ELR (cell line): ENCODE measurements at regions not wholly inside any gene's neighbourhood (a gene's known extent, or its start where the extent isn't known, plus 50 kb on each side); places are given as distances from the start of the nearest gene placed in this dataset.

Source experiments
- DNase-seq: peaks from one replicate; pipeline ENCODE4 v3.0.0-alpha.2; 2015; ENCODE audit warnings: low read depth

DNA sequence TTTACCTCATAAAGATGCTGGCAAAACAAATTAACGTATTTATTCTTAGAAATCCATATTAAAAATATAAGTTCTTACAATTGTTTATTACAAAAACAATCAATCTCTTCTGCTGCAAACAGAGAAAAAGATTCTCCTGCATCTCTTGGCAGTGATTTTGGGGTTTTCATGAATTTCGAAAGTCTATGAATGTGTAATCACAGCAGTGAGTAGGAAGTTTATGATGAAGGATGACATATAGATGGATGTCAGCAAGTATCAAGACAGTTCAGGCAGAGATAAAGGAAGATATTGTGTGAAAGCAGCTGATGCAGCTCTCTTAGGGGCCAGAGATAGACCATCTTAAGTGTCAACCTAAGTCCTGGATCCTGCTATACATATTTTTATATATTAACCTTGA, 196.9 kb upstream of the BANK1 start:
- DNase-seq = peak; percentile 15

DNA sequence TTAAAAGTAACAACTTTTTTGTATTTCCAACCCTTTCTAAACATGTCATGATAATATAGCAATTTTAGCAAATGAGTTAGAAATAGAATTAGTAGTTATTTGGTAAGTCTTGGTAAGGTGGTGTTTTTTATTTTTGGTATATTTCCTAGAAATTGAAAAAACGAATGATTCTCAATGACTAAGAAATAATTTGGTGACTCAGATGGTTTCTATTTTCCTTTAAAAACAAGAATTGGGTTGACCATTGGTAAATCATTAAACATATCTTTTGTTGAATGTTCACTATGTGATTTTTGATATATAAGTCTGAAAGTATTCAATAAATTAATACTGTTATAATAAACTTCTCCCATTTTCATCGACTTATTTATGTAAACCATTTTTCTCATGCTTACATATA, 206.2 kb upstream of the BANK1 start:
- DNase-seq = no peak

DNA sequence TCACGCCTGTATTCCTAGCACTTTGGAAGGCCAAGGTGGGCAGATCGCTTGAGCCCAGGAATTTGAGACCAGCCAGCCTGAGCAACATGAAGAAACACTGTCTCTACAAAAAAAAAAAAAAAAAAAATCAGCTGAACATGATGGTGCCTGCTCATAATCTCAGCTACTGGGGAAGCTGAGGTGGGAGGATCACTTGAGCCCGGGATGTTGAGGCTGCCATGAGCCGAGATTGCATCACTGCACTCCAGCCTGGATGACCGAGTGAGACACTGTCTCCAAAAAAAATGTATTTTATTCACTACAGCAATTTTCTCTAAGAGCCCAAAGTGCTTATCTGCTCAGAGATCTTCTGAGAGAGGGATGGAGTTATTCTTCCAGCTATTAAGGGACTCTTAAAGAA, 215.8 kb upstream of the PPP3CA start:
- DNase-seq = no peak

DNA sequence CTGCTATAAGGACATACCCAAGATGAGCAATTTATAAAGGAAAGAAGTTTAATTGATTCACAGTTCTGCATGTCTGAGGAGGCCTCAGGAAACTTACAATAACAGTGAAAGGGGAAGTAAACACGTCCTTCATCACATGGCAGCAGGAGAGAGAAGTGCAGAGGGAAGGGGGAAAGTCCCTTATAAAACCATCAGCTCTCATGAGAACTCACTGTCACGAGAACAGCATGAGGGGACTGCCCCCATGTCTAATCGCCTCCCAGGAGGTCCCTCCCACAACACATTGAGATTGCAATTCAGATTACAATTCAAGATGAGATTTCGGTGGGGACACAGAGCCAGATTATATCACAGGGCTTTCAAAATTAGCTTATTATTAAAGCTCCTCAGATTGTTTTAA, 209.5 kb upstream of the PPP3CA start:
- no peak for DNase-seq

DNA sequence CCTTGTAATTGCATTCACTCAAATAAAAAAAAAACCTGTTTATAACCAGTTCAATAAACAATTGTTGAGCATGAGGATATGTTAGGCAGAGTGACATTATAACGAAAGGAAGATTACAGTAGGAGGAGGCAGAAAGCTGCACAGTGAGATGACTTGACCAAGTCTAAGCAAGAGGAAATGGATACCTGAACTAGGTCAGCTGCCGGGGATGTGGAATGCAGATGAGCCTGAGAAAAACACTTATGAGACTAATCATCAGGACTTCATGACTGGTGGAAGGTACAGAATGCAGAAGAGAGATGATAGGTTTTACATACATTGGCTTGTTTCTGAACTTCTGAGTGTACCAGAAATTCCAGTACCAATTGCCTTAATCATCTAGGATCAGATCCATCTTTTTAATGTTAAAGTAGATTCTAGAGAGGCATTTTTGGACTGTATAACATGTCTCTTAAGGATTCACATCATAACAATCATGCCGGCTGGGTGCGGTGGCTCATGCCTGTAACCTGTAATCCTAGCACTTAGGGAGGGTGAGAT, 208.1 kb upstream of the PPP3CA start:
- no peak for DNase-seq

DNA sequence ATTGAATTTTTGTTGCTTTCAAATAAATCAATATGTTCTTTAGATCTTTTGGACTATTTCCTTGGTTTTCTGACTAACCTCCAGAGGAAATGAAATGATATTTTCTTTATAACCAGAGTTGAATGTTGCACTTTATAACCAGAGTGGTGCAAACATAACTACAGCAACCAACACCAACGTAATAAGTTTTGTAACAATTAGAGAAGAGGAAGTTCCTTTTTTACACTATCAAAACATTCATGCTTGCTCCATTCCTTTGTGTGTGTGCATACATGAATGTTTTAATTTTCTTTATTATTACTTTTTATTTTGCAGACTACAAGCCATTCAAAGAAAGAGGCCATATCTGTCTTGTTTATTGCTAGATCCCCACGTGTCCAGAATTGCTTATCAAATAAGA, 193.0 kb upstream of the PPP3CA start:
- DNase-seq = no peak

DNA sequence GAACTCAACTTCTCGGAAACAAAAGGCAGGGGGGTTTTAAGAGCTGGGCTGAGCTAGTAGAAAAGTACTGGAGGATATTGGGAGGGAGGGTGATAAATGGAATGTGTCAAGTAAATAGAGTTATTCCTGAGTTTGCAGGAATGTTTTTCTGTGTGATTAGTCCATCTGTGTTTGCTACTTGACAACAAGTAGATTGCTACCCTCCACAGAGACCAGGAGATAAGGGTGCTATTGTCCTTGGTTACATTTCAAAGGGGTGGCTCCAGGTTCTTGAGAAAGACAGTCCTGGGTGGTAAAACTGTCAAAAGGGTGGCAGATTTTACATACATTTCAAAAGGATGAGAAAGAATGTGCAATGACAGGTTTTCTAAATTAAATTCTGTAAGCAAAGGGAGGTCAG, 181.2 kb upstream of the PPP3CA start:
- no peak for DNase-seq

DNA sequence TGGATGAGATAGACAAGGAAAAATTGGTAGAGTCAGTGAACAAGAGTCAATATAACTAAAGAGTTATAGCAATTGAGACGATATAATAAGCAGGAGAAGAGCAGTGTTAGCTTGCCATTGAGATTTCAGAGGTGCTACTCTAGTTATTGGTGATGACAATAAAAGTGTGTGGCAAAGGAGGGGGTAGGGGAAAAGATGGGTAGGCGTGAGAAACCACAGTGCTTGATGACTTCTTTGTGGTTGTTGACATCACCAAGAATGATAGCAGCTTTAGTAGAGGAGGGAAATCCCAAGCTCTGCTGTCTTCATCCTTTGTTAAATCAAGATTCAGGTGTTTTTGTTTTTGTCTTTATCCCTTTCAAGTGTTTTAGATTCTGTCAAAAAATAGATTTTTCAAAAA, 179.9 kb upstream of the PPP3CA start:
- no peak for DNase-seq

DNA sequence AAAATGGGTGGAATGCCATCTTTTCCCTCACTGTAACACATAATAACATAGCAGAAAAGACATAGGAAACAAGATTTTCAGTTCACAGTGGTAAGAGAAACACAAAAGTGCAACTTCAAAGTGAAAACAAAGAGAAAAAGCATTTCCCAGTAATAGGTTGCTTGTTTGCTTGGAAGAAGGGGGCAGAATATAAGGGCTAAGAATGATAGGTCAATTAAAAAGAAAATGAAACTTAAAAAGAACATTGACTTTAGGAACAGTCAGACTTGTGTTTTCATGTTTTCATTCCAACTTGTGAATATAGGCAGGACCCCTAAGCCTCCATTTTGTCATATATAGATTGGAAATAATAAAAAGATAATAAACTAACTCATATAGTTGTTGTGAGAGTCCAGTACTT, 168.2 kb upstream of the PPP3CA start:
- DNase-seq = no peak

DNA sequence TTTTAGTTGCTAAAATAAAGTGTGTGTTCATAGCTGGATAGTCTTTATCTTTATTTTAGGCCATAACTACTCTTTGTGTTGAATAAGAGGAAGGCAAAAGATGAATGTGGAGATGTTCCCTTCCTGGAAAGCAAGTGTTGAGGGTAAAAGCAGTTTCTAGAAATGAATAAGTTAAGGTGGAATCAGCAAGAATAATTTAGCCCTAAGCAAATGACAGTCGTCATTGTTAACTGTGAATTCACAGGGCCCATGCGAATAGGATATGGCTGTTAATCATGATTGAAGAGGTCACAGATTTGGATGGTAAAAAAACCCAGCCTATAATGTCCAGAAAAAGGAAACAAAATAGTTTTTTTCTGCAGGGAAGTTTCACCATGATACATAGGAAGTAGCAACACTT, 167.8 kb upstream of the PPP3CA start:
- DNase-seq = no peak

DNA sequence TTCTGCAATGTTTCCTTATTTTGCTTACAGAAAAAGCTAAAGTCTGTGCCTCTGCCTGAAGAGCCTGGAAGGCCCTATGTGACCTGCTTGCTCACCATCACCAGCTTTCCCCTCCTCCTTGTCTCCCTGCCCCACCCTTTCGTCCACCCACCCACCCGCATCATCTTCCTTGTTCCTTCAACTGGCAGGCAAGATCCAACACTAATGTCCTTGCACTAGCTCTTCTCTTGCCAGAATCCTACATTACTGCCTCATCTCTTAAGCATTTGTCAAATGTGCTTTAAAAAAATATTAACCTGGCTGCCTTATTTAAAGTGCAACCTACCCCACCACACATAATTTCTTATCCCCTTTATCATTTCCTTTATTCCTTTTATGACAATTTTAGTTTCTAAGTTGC, 165.1 kb upstream of the PPP3CA start:
- no peak for DNase-seq

DNA sequence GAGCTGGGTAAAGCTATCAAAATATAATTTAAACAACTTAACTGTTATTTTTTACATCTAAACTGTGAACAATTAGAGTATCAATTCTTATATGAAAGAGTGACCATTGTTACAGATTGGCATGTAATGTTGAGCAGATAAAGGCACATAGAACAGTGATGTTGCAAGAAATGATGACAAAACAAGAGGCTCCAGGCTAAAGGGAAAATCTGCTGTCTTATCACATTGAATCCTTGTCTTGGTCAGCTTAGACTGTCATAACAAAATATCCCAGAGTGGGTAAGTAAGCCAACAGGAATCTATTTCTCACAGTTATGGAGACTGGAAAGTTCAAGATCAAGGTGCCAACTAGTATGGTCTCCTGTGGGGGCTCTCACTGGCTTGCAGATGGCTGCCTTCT, 154.1 kb upstream of the PPP3CA start:
- DNase-seq = no peak

DNA sequence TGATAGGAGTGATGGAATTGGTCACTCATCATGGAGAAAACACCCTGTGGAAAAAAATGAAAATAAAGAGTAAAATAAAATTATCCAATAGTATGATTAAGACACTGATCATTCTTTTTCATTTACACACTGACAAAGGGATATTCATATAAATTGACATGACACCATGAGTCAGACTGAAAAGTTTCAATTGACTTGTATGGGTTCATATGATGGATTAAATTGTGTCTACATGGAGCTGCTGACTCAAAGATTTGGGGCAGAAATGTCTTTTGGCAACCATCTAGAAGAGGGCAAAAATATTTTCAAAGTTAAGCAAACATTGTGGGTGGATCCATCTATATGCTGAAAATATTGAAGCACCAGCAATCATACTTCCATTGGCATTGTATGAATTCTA, 153.4 kb upstream of the PPP3CA start:
- DNase-seq = no peak

DNA sequence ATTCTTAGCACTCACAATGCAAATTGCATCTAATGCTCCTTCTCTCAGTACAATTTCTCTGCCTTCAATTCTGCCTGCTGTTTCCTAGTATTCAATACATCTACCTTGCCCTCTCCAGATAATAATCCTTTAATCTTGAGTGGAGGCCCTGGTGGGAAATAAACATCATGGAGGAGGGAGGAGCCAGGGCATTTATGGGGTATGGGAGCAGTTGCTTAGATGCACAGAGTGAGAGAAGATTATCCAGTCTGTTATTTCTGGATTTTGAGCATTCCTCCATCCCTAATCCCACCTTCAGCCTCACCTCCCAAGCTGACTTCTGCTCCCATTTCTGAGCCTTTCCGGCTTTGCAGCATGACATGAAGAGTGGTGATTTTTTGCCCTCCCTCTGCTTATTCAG, 127.9 kb upstream of the PPP3CA start:
- no peak for DNase-seq

DNA sequence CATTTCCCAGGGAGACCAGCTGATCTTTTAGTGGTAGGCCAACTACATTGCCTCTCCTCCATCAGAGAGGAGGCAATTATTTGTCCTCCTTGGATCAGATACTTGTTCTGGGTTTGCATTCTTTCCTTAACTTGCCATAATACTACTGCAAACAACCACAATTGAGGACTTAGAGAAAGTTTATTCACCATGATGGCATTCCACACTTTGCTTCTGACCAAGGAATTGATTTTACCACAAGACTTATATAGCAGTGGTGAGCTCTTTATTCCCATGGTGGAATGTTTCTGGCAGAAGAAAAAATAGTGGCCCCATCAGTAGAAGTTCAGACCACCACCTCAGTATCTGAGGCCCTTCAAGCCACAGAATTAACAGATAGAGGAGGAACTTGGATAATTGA, 123.9 kb upstream of the PPP3CA start:
- DNase-seq = no peak

DNA sequence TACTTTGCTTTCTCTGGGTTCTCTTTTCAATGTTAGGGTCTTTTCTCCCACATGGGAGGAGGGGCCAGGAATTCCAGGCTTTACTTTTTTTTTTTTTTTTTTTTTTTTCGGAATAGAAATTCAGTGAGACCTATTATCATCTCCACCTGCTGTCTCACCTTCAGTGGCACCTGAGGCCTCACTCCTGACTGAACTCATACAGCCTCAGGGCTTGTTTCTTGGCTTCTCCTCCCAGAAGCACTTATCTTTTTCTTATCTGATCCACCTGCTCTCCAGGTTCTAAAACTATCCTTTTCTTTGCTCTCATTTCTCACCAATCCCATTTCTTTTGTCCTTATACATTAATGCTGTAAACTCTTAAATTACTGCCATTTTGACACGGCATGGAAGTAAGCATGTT, 117.3 kb upstream of the PPP3CA start:
- DNase-seq = no peak

DNA sequence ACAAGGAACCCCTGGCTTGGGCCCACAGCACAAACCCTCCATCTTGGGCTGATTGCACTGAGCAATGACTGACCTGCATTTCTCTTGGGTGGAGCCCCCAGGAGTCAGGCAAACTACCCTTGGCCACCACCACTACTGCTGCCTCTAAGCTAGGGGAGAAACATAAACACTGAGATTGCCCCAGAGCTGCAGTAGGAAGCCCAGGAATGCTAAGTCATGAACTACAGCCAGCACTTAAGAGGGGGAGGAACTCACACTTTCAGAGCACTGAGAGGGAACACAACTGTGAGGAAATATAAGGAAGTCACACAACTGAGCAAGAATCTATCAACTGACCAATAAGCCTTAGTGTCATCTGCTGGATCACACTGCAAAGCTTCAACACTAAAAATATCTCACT, 111.6 kb upstream of the PPP3CA start:
- no peak for DNase-seq

DNA sequence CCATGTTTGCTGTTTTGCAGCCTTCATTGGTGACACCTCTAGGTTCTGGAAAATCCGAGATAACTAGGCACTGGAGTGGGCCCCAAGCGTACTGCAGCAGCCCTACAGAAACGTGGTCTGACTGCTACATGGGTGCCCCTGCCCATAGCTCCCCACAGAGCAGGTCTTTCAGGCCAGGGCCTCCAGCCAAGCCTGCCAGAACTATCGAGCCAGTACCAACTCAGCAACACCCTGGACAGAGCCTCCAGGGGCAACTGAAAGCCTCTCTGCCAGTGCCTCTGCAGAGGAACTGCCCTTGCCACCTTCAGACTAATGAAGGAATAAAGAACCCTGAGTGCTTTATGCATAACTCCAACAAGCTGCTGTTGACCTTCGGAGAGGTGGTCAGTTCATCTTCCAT, 111.1 kb upstream of the PPP3CA start:
- DNase-seq = no peak

DNA sequence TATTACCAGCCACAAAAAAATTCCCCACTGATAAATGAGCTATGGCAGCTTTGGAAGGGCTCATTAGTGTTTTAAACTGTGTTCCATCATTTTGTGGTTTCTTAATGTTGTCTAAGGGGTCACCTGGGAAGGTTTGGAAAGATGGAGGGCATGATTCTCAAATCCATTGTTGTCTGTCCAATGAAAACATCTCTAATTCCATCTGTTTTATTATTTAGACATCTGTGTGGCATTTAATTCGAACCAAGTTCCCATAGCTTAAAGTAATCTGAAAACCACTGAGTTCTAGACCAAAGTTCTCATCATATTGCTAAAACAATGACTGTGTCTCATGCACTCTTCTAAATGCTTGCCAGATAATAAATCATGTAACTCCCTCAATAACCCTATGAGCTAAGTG, 103.8 kb upstream of the PPP3CA start:
- no peak for DNase-seq

DNA sequence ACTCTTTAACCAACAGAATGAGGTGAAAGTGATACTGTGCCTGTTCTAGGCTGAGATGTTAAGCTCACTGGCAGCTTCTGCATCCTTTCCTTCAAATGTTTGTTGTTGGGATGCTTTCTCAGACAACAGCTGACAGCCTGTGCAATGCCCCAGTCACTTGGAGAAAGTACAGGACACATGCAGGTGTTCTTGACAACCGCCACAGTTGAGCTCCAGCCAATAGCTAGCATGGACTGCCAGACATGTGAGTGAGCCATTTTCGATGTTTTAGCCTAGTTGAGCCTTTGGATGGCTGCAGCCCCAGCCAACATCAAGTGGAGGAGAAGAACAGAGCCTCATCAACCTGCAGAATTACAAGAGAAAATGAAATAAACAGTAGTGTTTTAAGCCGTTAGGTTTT, 94.1 kb upstream of the PPP3CA start:
- no peak for DNase-seq

DNA sequence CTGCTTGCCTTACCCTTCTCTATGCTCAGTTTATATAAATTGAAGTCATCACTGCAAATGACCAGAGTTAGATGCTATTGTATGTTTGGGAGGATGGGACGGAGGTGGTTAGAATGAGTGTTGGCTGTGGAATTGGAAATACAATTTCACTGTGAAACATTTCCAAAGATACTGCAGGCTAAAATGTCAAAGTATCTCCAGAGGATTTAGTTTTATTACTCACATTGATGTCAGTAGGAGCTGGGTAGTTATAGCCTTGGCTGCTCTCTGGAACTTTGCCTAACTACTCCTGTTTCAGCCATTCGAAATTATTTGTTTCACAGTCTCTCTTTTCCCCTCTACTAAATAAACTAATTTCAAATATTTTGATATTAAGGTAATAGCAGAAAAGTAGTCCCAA, 92.6 kb upstream of the PPP3CA start:
- no peak for DNase-seq

DNA sequence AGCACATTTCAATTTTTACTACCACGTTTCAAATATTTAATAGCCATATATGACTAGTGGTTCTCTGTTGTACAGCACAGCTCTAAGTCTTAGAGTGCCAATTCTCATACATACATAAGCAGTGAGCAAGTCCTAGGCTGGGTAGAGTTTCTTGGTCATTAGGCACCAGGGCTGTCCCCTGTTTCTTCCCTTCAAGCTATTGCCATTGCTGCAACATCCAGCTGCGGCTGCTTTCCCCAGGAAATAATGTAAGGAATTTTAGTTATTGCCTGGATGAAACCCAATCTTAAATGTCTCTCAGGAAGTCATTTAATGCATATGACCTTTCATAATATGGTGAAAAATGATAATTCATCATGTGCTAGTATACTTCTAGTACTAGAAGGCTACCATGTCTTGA, 74.1 kb upstream of the PPP3CA start:
- DNase-seq = no peak

DNA sequence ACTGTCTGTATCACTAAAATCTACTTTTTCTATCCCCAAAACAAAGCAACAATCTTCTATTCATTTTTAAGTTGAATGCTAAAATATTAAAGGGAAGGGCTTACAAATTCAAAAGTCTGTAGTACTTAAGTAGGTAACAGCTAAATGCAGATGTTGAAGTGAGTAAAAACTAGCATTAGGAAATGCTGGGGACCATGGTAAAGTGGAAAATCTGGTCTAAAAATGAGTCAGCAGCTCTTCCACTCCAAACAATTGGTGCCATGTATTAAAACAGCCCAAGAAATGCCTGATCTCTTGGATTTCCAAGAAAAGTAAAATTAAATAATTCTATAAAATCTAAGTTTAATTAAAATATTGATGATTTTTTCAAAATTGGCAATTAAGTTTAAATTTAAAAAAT, 73.3 kb upstream of the PPP3CA start:
- DNase-seq = no peak

DNA sequence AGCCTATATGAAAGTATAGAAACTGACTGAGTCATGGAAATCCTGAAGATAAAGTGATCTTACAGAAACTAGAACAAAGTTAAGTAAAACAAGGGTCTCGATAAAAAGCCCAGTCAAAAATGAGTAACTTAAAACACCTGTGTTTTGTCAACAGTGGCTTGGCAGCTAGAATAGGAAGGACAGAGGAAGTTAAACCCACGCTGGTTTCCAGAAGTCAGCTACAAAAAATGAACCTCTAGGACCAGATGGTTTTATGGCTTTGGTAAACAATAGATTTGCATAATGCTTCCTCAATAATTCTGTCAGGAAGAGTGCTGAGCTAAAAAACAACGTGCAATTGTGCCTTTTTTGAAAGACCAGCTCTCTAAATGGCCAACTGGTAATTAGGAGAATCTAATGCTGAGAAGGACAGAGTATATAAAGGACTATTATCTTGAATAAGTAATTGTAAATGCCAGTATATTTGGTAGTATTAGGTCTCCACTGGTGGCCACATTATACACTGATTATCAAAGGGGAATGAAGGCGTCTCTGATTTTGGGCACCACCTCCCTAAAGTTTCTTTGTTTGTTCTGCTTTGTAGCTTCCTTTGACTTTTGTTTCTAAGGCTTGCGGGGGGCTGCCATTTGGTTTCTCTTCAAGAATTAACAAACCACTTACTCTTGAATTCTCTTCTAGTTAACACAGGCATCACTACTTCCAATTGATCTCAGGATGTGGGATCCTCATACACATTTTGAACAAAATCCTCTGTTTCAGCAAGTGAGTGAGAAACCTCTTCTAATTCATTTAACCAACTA, 72.2 kb upstream of the PPP3CA start:
- DNase-seq = no peak
